ENCODE measurements at regions not wholly inside any gene's neighbourhood (a gene's known extent, or its start where the extent isn't known, plus 50 kb on each side); places are given as distances from the start of the nearest gene placed in this dataset.
"Not testable (repeated sequence)": the region's sequence is repeated elsewhere in the genome, so short reads cannot be mapped to it uniquely, and the experiment has no call there.

DNA sequence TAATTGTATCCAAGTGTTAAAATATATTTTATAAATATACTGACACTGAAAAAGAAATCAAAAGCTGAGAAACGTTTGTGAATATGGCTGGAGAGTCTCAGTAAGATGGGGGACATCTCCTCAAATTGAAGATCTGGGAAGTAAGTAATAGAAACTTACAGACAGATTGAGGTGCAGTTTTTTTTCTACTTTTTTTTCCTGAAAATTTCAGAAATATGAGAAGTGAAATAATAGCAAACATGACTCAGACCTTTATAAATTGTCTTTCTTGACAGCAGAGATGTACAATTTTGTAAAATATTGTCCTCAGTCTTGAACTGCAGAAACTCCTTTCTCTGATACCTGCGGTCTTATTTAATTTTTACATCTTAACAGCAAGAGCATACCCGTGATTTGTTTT is 347.1 kb downstream of the UTRN start:
- DNase-seq = no peak

DNA sequence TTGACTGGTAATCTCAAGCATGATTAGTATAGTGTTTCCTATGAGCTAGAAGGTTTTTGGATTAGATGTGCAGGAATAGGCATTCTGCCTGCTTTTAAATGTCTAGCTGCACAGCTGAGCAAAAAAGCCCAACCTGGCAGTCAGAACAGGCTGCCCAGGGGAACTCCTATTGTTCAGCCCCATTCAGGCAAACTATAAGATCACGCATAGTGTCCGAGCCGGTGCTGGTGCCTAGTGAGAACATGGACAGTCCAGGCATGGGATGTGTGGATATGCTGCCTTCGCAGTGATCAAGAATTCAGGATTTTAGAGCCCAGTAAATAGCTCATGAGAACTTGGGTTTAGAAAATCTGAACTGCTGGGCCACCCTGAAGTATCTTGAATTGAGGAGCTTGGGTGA is 348.8 kb downstream of the UTRN start:
- DNase-seq = no peak

DNA sequence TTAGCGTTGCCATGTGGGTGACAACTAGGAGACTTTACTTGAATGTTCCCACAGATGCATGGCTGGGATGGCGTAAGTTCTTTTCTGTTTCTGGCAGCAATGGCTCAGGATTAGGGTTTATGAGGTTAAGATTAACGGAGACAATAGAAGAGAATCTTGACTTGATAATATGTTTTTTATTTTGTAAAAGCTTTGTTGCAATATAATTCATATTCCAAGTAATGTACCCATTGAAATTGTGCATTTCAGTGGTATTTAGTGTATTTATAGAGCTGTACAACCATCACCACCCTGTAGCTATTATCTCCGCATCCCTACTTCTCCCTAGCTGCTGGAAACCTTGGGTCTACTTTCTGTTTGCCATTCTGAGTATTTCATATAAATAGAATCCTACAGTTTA is 349.2 kb downstream of the UTRN start:
- no peak for DNase-seq

GRCh38 chr6:144635051-144635450 is 349.9 kb downstream of the UTRN start:
- DNase-seq = no peak

DNA sequence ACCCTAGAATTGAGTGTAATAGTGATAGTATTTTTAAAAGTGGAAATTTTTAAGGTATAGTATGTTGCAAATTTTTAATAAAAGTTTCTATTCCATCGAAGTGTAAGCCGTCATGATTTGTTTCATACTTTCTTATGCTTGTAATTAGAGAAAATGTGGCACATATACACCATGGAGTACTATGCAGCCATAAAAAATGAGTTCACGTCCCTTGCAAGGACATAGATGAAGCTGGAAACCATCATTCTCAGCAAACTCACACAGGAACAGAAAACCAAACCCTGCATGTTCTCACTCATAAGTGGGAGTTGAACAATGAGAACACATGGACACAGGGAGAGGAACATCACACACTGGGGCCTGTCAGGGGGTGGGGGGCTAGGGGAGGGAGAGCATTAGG is 350.9 kb downstream of the UTRN start:
- DNase-seq = not testable (repeated sequence)

- no peak for DNase-seq
Measured at GRCh38 chr6:144637541-144637940, 352.4 kb downstream of the UTRN start.

DNA sequence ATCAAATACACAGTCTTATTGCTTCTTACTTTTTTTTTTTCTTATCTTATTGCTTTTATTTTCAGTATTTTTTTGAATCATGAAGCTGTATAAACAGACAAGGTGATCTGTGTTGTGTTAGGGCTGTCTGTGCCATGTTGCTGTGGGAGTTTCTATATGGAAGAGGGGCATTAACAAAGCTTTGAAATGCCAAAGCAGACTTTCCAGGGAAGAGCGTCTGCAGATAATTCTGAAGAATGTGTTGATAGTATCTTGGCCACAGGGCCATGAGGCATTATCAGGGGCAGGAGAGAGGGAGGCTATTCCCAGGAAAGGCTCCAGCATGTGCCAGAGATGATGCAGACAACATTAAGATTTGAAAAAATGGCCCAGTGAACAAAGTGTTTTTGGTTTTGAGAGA is 354.5 kb downstream of the UTRN start:
- no peak for DNase-seq

GRCh38 chr6:144641286-144641685 is 356.2 kb downstream of the UTRN start:
- no peak for DNase-seq

- DNase-seq = no peak
Measured at GRCh38 chr6:144644776-144645175, 359.6 kb downstream of the UTRN start.

DNA sequence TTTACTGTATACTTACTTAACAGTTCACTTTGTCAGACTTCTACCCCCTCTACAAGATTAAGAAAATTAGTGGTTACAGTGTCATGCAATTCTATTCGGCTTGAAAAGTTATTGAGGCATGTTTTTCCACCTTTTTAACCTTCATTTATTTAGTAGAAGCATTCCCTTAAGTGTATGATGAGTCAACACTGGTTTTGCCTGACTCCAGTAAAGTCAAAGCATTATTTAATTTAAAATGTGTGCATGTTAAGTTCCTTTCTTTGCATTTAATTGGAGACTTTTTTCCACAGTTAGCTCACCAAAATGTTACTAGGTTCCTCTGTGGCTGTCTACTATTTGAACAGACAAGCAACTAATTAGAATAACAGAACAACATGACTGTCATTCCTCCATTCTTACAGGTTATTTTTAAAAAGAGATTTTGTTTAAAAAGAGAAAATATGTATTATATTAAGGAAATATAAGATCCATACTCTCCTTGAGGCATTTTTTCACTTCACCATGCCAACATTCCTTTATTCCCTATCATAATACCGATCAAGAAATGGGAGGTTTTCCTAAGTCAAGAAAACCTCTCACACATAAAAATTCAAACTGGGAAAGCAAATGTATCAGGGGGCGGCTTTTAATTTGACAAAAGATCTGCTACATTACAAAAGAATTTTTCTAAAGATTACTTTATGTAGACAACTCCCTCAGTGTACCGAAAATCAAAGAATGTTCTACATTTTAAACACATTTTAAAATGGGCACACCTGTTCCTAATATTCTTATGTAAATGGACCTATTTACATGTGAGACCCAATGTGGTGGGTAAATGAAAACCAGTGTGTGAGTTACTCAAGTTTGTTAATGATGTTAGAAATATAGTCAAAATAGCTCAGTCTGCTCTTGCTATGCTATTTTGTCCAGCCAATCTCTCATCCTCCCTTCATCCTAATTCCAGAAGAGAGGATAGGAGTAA is 361.2 kb downstream of the UTRN start:
- no peak for DNase-seq

DNA sequence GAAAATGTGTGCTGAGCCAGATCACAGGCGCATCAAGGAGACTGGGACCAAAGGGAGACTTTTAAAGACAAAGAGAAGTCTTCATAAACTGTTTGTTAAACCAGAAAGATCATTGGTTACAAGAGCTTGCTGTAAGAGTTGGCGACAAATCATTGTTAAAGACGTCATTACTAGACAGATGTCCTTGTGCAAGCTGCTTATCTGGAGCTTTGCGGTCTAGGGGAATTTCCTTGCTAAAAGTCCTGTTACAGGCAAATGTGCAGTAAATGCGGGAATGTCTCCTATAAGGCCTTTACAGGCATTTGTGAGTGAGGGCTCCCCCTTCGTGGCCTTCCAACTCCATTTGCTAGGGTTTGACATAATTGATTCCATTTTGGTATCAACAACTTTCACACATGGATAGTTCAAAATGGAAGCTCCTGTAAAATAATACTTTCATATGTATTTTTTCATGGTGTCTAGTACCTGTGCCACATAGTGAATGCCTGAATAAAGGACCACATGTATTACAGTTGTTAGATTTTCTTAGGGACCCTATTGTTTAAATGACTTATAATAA is 362.4 kb downstream of the UTRN start:
- no peak for DNase-seq

DNA sequence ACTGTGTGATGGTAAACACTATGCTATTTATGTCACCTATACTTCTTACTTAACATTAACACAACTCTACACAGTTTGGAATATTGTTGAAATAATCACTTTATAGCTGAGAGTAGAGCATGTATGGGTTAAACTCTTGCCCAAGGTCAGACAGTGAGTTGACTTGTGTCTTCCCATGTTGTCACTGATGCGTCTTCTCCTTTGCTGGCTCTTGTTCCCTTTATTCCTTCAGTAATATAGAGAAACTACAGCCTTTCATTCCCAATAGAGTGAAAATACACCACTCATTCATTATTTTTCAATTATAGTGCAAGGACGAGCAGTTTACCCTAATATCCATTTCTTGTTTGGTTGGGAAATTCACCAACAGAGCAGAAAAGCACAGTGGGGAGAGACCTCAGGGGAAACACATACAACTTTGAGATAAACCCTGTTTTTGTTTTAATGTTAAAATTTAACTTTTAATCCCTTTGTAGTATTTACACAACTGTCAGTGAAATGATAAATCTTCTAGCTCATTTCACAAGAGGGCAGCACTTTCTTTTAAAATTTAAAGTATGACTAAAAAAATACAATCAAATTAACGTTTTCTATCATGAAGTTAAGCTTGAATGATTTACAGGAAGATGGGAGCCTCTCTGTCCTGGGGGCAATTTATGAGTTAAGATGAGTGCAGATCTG is 363.0 kb downstream of the UTRN start:
- DNase-seq = no peak

DNA sequence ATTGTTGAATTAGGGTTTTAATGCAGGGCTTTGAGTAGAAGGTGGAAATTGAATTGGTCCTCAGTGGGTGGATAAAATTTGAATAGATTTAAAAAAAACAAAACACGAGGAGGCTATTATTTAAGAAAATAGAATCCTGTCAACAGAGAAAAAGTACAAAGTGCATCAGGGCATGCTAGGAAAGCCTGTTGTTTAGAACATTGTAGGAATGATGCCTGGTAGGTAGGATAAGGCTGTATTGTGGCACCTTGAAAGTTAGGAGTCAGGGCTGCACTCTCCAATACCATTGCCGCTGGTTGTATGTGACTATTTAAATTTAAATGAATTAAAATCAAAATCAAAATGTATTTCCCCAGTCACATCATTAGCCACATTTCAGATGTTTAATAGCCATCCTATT is 363.9 kb downstream of the UTRN start:
- DNase-seq = no peak

GRCh38 chr6:144651234-144651633 is 366.1 kb downstream of the UTRN start:
- DNase-seq = no peak

DNA sequence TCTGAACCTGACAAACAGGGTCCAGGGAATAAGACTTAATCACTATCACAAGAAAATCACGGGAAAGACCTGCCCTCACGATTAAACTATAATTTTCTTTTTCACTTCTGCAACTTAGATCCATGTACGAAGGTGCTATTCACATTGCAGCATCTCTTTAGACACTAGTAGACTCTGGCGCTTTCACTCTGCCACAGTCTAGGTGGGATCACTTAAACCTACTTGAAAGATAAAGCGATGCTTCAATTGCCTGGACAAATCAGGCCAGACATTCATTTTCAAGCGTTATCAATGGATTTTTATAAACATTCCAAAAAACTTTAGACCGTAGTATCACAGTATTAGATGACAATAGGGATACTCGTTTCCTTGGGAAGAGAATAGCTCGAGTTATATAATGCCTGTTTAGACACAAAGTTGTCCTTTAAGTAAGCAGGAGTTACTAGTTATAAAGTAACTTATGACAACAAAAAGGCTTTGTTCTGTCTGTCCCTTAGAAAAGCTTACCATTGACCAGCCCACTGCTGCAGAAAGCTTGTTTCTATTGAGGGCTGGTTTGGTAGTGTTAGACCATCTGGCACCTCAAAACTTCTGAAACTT is 367.3 kb downstream of the UTRN start:
- no peak for DNase-seq

- DNase-seq = peak; percentile 26
Measured at GRCh38 chr6:144653885-144654505, 368.9 kb downstream of the UTRN start.

DNA sequence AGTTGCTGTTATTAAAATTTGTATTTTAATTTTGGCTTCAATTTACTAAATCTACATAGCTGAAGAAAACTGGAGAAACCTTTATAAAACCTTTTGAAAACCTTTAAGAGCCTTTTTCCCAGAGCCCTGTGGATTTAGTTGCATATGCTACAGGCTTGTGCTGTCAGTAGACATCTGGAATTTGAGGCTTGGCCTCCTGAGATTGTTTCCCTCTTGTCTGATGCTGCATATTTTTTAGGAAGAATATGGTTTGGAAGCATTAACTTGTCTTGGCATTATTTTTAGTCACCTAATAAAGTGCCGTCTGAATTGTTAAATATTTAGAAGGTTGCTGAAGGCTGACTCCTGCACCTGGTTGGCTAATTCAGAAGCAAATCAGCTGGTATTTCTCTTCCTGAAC is 369.4 kb downstream of the UTRN start:
- DNase-seq = no peak

- no peak for DNase-seq
Measured at GRCh38 chr6:144655376-144655775, 370.2 kb downstream of the UTRN start.

DNA sequence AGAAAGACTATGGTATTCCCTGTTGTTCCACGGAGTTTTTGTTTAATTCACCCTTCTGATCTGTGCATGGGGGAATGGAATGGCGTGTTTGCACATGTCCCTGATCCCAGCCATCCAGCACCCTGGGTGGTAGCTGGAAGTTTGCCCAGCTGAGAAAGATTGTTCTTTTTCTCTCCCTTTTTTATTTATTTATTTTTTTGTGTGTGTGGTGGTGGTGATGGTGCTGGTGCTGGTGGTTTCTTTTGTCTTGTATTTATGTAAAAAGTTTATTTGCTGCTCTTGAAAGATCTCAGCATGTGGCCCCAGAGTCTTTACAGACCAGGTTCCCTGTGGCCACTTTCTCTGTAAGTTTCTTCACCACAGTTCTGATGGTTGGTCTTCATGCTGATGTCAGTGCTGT is 372.6 kb downstream of the UTRN start:
- DNase-seq = no peak

- peak; percentile 14 for DNase-seq
Measured at GRCh38 chr6:144659202-144660182, 374.4 kb downstream of the UTRN start.

DNA sequence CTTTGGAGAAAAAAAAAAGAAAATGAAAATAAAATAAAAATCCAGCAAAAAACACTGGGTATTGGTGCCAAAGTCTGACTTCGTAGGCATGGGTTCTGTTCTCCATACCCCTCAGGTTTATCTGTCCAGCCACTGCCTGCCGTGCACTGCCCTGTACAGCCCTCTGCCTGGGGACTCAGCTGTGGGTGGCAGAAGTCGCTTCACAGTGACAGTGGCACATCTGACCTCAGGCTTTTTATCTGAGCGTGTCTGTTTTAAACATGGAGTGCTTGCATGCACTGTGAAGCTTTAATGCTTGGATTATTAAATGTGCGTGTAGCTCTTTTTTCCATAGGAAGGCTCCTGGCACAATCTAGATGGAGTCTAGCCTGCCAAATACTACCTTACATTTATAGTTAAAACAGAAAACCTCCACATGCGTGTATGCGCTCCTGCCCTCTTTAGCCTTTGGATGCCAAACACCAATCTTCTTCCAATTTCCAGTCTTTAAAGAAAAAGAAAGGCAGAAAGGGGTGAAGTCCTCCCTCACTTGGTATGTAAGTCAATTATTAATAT is 375.5 kb downstream of the UTRN start:
- no peak for DNase-seq
